ENCODE measurements at regions not wholly inside any gene's neighbourhood (a gene's known extent, or its start where the extent isn't known, plus 50 kb on each side); places are given as distances from the start of the nearest gene placed in this dataset.
"Not testable (repeated sequence)": the region's sequence is repeated elsewhere in the genome, so short reads cannot be mapped to it uniquely, and the experiment has no call there.

DNA sequence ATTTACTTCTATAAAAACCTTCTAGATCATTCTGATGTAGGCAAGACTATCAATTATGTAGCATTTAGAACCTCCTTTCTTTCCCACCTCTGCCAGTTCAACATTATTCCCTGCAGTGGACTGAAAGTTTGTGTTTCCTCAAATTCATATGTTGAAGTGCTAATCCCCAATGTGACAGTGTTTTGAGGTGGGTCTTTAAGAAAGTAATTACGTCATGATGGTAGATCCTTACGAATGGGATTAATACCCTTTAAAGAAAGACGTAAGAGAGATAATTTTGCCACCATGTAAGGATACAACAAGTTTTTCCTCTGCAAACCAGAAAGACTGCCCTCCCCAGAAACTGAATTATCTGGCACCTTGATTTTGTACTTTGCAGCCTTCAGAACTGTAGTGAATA, 1489.7 kb upstream of the SEL1L start:
- no peak for DNase-seq

DNA sequence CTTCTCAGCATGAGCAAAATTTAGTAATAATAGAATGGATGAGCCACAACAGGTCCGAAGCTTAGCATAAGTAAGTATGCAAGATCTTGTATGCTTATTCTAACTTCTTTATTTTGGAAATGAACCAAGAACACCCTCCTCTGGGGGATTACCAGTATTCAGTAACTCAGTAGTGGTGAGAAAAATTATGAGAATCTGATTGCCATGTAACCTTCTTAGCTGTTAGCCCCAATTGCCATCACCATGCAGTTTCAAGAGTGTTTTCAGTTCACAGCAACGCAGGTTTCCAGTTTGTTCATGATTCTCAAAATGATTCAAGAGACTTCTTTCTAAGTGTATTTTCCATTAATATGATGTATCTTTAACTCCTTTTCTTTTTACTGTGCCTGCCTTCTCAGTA, 1507.6 kb upstream of the SEL1L start:
- no peak for DNase-seq

DNA sequence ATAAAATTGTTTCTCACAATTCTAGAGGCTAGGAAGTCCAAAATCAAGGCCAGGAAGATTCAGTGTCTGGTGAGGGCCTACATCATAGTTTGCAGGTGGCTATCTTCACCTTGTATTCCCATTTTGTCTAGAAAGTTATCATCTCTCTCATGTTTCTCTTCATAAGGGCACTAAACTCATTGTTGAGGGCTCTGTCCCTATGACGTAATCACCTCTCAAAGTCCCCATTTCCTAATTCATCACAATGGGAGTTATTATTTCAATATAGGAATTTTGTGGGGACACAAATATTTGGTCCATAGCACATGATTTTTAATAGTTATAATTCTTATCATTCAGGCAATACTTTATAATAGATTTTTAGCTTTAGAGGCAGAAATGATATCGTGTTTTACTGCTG, 1509.2 kb upstream of the SEL1L start:
- no peak for DNase-seq

DNA sequence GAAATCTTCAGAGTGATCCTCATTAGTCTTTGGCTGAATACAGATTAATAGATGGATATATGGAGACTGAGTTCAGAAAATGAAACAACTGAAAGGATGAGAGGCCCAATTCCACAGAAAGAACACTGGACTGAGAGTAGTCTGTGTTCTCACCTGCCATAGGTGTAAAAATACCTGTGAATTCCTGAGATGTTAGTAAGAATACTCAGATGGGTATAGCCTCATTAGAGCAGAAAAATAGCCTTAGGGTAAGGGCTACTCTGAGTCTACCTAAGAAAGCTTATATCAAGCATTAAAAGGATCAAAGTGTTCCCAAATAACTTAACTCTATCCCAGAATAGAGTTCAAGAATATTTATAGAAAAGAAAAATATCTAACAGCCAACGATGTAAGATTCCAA, 1510.3 kb upstream of the SEL1L start:
- DNase-seq: no peak

DNA sequence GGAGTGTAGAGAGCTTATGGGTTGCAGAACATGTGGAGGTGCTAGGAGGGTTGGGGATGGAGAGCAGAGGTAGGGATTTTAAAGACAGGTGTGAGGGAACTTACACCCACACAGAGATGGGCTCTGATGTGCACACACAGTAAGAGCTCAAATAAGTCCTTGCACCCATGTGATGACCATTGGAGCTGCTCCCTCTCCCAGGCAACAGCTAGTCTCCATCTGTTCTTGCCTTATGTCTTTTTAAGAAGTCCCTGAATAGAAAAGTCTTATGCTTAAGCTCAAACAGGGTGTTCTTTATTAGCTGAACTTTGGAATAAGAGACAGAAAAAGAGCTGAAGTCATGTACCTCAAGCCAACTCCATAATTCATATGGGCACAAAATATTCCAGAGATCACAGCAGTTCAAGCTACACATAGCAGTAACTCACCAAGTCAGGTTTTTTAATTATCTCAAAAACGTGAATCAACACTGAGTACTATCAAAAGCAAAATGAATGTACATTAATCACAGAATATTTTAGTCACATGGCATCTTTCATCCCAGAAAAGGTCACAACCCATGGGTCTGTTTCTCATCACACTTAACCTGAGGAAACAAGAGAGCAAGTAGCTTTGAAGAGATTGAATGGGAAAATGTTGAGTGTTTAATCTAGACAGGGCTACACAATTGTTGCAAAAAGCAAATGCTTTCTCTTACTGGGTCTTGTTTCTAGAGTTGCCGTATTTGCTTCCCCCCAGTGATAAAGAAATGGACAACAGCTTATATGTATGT, 1513.6 kb upstream of the SEL1L start:
- DNase-seq: no peak

DNA sequence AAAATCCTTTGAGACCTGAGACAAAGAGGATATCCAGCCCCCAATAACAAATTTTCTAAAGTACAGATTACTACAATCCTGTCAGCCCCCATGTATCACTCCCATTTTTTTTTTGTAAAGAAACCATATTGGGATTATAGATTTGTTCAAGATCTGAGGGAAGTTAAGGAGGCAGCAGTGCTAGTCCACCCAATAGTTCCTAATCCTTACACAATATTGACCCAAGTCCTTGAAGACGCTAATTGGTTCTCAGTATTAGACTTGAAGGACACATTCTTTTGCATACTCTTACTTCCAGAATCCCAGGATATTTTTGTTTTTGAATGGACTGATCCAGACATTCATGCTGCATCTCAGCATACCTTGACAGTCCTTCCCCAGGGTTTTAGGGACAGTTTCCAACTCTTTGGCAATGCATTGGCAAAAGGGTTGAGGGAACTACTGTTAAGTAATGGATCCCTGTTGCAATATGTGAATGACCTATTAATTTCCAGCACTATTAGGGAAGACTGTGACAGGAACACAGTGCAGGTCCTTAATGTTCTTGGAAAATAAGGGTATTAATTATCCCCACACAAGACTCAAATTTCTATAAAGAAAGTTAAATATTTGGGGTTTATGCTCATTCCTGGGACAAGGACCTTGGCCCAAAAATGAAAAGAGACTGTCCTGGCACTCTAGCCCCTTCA, 1519.5 kb upstream of the SEL1L start:
- DNase-seq: no peak

DNA sequence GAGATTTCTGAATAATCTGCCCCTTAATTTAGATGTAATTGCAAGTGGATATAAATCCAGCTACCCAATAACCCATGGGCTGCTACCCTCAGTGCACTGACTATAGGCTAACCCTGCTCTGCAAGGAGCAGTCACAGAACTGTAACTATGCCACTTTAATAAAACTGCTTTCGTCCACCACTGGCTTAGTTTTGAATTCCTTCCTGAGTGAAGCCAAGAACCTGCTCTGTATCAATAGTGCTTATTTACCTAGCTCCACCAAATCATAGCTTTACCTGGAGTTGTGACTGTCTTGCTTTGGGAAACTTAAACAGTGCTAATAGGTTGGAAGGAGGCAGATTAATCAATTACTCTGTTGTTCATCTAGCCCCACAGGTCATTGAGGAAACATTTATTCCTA, 1524.4 kb upstream of the SEL1L start:
- no peak for DNase-seq

DNA sequence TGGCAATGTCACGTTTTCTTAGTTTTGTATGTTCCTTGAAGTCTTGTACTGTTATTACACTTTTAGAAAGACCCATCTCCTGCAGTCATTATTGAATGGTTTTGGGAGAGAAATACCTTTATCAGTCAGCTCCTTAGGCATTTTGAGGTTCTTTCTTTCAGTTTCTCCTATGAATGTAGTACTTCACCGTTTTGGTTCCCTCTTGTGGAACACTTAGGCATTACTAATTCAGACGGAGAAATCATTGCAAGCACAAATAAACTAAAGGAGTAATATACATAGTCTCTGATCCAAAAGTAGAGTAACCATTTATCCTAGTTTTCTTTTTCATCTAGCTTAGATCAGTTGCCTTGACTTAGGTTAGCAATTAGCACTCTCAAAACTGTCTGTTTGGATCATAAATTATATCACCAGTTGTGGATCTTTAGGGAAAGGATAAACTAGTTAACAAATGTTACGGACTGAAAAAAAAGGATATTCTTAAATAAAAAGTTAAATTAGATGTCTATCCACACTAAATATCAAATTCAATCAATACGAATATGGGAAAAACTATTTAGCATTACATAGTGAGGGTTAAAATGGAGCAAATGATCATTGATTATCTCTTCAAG, 1538.3 kb upstream of the SEL1L start:
- no peak for DNase-seq

DNA sequence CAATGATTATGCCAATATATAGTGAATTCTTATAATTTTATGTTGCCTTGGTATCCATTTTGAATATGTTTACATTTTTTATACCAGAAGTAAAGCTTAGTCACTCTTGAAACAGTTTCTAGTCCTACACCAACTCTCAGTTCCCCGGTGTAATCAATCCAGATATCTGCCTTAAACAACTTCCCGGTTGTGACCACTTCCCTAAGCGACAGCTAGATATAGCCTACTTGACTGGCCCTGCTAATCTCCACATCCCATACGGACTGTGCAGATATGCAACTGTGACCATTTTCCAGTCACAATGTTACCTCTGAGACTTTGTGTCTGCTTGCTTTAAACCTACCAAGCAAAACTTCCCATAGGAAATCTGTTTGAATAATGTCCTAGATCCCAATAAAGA, 1551.5 kb upstream of the SEL1L start:
- no peak for DNase-seq

DNA sequence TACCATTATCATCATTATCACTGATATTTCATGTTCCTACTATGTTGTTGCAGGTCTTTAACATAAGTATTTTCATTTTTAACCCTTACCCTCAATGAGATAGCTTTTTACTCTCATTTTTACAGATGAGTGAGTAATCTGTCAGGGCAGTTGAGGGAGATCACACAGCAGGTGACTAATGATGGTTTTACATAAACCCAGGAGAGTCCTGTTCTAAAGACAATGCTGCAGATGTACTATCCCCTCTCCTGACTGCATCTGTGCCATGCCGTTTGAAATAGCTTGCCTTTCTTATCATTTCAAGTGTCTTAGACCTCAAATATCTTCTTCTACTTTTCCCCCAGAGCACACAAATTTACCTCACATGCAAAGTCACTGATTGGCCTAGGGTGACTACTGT, 1552.1 kb upstream of the SEL1L start:
- no peak for DNase-seq

DNA sequence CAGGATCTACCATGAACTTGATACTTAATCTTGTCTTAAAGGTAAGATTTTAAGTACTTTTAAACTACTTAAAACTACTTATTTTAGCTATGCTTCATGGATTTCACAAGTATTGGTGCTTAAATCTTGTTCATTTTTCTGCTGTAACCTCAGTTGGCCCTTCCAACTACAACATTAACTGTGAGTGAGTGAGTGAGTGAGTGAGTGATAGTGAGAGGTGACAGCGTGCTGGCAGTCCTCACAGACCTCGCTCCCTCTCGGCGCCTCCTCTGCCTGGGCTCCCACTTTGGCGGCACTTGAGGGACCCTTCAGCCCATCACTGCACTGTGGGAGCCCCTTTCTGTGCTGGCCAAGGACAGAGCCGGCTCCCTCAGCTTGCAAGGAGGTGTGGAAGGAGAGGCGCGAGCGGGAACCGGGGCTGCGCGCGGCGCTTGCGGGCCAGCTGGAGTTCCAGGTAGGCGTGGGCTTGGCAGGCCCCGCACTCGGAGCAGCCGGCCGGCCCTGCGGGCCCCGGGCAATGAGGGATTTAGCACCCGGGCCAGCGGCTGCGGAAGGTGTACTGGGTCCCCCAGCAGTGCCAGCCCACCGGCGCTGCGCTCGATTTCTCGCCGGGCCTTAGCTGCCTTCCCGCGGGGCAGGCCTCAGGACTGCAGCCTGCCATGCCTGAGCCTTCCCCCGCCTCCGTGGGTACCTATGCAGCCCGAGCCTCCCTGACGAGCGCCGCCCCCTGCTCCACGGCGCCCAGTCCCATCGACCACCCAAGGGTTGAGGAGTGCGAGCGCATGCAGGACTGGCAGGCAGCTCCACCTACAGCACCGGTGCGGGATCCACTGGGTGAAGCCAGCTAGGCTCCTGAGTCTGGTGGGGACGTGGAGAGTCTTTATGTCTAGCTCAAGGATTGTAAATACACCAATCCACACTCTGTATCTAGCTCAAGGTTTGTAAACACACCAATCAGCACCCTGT, 1558.6 kb upstream of the SEL1L start:
- not testable (repeated sequence) for DNase-seq

DNA sequence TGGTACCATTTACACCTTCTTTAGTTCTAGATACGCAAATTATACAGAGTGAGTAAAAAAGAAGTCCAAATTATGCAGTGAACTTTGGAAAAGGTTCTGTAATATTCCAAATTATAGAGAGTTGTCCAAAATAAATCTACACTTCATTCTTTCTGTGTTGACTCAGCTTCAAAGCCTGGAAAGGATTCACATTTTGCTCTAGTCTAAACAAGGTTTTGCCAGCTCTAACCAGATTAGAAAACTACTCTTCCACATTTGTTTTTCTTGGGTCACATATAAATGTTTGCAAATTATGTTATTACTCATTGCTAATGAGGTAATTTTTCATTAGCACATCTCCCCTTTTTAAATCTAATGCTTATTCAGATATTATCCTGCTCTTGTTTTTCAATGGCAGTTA, 1562.4 kb upstream of the SEL1L start:
- DNase-seq: no peak

DNA sequence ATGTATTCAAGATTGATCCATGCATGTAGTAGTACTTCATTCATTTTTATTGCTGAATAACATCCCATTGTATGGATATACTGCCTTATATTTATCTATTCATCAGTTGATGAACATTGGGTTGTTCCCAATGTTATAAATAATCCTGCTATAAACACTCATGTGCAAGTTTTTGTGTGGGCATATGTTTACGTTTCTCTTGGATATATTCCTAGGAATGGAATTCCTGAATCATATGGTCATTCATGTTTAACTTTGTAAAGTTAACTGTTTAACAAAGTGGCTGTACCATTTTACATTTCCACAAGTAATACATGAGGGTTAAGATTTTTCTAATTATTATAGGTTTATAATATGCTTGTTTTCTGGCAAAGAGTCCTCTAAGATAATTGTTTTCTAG, 1568.2 kb upstream of the SEL1L start:
- DNase-seq: no peak

DNA sequence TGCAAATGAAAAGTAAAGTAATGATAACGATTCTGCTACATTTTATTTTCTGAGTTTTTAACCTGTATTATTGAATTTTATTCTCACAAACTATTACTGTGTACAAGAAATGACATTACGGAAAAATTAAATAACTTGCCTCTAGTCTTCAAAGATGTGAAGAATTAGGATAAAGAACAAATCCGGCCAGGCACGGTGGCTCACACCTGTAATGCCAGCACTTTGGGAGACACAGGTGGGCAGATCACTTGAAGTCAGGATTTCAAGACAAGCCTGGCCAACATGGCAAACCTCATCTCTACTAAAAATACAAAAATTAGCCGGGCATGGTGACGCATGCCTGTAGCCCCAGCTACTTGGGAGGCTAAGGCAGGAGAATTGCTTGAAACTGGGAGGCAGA, 1584.4 kb upstream of the SEL1L start:
- no peak for DNase-seq

DNA sequence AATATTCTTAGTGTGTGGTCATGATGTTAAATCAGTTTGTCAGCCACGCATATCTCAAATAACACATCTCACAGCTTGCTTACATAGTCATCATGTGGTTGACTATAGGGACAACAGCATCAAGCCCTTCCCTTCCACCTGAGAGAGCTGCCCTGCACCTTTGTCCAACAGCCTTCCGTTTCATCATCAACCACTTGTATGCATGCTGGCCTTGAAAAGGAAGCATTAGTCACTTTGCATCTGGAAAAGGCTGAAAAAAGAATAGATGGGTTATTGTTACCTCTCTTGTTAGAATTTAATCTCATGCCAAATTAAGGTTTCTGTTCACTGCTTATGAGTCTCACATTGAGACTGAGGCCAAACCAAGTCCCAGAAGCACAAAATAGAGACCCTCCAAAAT, 1586.5 kb upstream of the SEL1L start:
- DNase-seq: no peak

DNA sequence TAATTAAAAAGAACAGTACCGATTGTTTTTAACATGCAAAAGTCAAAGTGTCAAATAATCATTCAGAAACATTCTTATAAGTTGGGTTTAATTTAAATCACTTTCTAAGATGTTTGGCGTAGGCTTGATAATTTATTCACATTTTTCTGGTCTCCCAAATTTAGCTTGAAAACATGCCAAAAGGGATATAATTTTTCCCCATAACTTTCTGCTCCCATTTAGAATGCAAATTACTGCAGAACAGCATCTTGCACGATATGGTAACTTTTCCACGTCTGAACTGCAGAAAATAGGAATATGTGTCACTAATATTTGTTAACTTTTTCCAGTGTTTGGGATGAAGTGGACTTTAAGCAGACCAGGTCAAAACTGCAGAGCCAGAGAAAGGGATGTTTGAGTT, 1592.4 kb upstream of the SEL1L start:
- no peak for DNase-seq

DNA sequence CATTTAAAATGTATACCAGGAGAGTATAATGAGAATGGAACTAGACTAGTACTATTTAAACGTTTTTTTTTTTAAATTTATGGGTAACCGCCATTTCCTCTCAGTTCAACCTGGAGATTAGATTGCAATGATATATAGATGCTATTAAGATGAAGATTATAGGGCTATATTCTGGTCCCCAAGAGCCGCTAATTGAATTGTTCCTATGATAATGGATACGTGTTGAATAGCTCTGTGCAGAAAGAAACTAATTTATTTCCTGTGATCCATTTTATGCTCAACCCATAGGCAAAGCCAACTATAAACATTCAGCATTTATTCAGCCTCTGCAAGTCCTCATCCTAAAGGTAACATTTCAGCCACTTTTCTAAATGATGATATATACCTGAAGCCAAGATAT, 1595.1 kb upstream of the SEL1L start:
- DNase-seq: no peak

DNA sequence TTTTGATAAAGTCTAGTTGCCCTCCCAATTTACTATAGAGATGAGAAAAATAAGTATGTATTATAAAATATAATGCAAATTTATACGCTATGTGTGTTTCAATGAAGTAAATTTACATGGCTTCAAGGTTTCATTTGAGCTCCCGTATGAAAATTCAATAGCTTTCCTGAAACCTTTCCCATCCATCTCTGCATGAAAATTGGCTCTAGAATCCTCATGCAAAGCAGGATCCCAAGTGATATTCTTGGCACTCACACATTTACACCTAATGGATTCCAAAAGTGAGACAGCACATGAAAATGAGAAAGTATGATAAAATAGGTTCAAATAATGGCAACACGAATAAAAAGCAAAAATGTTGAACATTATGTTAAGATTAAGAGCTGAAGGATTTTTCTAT, 1595.8 kb upstream of the SEL1L start:
- no peak for DNase-seq

DNA sequence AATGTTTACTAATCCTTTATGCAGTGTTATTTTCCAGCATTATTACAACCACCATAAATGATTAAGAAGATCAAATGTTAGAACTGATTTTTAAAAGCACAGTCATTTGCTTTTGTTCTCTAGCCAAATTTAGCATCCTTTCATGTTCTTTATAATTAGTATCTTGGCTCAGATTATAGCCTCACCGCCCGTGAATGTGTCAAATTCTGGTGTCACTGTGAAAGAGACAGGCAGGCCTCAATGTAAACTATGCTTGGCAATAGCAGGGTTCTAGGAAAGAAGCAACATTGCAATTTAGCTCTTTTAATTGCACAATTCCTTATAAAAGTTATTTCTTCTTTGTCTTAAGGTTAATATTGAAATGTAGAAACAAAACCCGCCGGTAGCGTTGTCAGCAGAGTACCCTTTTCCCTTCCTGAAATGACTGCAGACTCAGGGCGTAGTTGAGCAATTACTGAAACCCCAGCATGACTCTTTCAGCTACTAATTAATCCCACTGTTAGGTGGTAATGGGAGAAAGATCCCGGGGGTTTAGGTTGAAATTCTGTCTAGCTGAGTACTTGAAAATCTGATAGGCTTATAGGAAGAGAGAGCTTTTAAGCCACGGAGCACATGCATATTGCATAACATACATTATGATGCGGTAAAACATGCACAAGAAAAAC, 1600.5 kb upstream of the SEL1L start:
- DNase-seq: no peak

DNA sequence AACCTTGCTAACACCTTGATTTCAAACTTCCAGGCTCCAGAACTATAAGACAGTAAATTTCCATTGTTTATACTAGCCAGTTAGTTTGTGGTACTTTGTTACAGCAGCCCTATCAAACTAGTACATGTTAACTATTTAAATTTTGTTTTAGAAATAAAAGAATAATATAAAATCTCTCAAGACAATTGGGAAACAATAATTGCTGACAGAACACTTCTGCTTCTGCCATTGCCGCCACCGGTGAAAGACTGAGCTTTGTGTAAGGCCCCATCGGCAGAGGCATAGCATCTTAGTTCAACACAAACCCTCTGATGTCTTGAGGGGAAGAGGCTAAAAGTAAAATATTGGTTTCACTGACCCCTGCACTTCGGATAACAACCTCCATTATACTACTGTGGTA, 1607.1 kb upstream of the SEL1L start:
- DNase-seq: no peak

DNA sequence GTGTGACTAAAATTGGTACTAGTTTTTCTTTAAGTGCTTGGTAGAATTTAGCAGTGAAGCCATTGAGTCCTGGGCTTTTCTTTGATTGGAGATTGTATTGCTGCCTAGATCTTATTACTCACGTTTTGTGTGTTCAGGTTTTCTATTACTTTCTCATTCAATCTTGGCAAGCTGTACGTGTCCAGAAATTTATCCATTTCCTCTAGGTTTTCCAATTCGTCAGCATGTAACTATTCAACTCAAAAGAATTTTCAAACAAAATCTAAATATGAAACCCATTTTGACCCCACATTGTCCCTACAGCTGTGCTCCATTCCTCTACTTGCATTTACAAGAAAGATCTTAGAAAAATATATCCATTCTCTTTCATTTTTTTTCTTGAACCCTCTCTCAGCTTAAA, 1613.4 kb upstream of the SEL1L start:
- DNase-seq: no peak

DNA sequence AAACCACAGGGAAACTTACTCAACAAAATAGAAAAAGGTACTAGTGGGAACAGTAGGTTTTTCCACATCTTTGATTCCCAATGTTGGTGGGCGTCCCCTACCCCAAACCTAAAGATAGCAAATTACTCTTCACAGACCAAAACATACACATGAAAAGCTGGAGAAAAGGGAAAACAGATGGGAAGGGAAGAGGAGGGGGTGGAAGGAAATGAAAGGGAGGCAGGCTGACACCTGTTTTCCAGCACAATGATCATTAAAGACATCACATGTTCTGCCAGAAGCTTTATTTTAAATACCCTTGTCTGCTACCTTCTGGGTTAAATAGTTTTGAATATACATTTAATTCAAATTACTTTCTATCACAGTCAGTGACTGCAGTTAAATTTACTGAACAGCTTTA, 1617.9 kb upstream of the SEL1L start:
- DNase-seq: no peak

DNA sequence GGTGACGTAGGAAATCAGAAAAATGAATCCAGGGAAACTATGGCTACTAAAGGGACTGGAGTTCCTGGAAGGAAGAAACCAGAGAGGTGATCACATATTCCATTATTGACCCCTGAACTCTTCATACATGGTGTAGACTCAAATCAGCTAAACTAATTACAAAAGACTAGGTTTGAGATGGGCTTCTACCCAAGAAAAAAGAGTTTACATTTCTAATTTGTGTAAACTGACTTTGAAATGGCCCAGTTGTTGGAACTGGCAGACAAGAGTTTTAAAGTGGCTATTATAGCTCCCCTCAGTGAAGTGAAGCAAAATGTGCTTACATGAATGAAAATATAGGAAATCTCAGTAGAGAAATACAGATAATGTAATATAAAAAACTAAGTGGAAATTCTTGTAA, 1619.4 kb upstream of the SEL1L start:
- no peak for DNase-seq
